ENCODE measurements at regions not wholly inside any gene's neighbourhood (a gene's known extent, or its start where the extent isn't known, plus 50 kb on each side); places are given as distances from the start of the nearest gene placed in this dataset.

DNA sequence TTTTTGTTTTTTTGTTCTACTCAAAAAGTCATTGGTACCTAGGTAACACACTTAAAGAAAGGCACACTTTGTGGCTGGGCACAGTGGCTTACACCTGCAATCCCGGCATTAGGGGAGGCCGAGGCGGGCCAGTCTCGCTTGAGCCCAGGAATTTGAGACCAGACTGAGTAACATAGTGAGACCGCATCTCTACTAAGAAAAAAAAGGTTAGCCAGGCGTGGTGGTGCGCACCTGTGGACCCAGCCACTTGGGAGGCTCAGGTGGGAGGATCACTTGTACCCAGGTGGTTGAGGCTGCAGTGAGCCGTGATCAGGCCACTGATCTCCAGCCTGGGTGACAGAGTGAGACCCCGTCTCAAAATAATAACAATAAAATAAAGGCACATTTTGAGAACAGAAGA is 67.4 kb upstream of the BHLHE23 start:
- TF ChIP-seq EP300 (IDR thresholded peaks at IDR 0.05) = no peak
- no peak for TF ChIP-seq POLR2AphosphoS5 (IDR thresholded peaks at IDR 0.05)
- TF ChIP-seq CTCF (IDR thresholded peaks at IDR 0.05) = no peak
